ENCODE measurements at regions not wholly inside any gene's neighbourhood (a gene's known extent, or its start where the extent isn't known, plus 50 kb on each side); places are given as distances from the start of the nearest gene placed in this dataset.

DNA sequence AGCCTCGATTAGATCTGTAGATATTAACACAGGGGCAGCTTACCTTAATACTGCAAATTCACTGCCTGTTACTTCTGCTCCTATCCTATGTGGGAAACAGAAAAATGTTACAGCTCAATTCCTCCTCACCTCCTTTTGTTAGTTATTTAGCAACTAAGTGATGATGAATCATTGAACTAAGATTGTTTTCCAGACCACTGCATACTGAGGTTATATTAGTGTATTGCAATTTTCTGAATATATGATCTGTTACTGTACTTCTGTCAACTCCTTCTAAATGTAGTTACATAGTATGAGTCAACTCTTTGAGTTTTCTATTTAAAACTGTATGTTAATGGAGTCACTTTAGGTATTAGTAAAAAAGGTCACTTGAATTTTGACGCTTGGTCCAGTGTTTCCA, 331.5 kb upstream of the SLCO3A1 start:
- ATAC-seq = no peak
- Histone ChIP-seq H3K36me3 (no peaks in the 10 kb centered on the region), H3K4me3 (no peak overlapping the region), H3K27me3 (no peaks in the 10 kb centered on the region), H3K4me1 (peaks cover 0 to 12% (median 0%) of the 10 kb centered on the region in 12 donors), H3K27ac (no peak overlapping the region), H3K9me3 (no peaks in the 10 kb centered on the region)
- no peak for DNase-seq
- TF ChIP-seq POLR2A (IDR thresholded peaks at IDR 0.05) = no peak
- TF ChIP-seq, protein P1, sequence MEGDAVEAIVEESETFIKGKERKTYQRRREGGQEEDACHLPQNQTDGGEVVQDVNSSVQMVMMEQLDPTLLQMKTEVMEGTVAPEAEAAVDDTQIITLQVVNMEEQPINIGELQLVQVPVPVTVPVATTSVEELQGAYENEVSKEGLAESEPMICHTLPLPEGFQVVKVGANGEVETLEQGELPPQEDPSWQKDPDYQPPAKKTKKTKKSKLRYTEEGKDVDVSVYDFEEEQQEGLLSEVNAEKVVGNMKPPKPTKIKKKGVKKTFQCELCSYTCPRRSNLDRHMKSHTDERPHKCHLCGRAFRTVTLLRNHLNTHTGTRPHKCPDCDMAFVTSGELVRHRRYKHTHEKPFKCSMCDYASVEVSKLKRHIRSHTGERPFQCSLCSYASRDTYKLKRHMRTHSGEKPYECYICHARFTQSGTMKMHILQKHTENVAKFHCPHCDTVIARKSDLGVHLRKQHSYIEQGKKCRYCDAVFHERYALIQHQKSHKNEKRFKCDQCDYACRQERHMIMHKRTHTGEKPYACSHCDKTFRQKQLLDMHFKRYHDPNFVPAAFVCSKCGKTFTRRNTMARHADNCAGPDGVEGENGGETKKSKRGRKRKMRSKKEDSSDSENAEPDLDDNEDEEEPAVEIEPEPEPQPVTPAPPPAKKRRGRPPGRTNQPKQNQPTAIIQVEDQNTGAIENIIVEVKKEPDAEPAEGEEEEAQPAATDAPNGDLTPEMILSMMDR (IDR thresholded peaks at IDR 0.05) = no peak
- intact Hi-C loops (cut with DNase I) = loop anchor here in 9 of 10 donors (1.0 to 10.0 kb wide), 7 partner anchors 217 to 563 kb away; partner anchors contain the start of gene SLCO3A1 (in 1 of the 9)
- 63 to 76% (median 70%) methylated on average over 2 of the region's 2 CpGs for WGBS, 4 donors

GRCh38 chr15:91522605-91523332, 330.7 kb upstream of the SLCO3A1 start:
- Histone ChIP-seq H3K4me3 (no peak overlapping the region), H3K27ac (no peak overlapping the region), H3K27me3 (no peaks in the 10 kb centered on the region), H3K4me1 (peaks cover 0 to 12% (median 0%) of the 10 kb centered on the region in 12 donors), H3K36me3 (no peaks in the 10 kb centered on the region), H3K9me3 (no peaks in the 10 kb centered on the region)
- ATAC-seq = peak in 3 of 4 donors; percentile 41 to 64 (median 53)
- DNase-seq = no peak
- intact Hi-C loops (cut with DNase I) = loop anchor here in 8 of 10 donors (1.0 to 10.0 kb wide), 7 partner anchors 218 to 562 kb away; partner anchors contain the start of gene SLCO3A1 (in 1 of the 8)
- no peak for TF ChIP-seq POLR2A (IDR thresholded peaks at IDR 0.05)
- TF ChIP-seq, protein P1 (IDR thresholded peaks at IDR 0.05) = peak in 11 of 12 donors; percentile 7 to 69 (median 34)
- 64 to 71% (median 70%) methylated on average over 2 of the region's 2 CpGs for WGBS, 4 donors

DNA sequence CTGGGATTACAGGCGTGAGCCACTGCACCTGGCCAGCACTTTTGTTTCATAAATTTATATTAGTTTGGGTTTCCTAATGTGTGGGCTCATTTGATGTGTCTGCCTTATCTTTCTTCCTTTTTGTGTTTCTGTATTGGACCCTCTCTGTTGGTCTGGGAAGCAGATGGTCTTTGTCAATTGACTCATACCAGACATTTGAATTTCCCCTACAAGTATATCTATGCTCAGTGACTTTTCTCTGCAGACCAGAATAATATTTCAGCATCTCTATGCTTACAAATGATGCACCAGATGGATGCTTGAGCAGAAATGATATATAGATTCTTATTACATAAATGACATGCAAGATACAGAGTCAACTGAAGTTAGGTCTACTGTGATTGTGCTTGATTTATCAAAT, 329.9 kb upstream of the SLCO3A1 start:
- no peaks in the 10 kb centered on the region for H3K9me3 ChIP-seq
- TF ChIP-seq POLR2A (IDR thresholded peaks at IDR 0.05) = no peak
- TF ChIP-seq, protein P1 (IDR thresholded peaks at IDR 0.05) = no peak
- no peak for DNase-seq
- ATAC-seq = no peak
- no peak overlapping the region for H3K4me3 ChIP-seq
- 79 to 93% (median 85%) methylated on average over 1 of the region's 1 CpG for WGBS, 4 donors
- H3K36me3 ChIP-seq = no peaks in the 10 kb centered on the region
- intact Hi-C loops (cut with DNase I) = loop anchor here in 7 of 10 donors (2.0 to 10.0 kb wide), 6 partner anchors 219 to 561 kb away; partner anchors contain the start of gene SLCO3A1 (in 1 of the 7)
- peaks cover 0 to 12% (median 0%) of the 10 kb centered on the region in 12 donors for H3K4me1 ChIP-seq
- no peak overlapping the region for H3K27ac ChIP-seq
- H3K27me3 ChIP-seq = no peaks in the 10 kb centered on the region

GRCh38 chr15:91524534-91524933, 329.0 kb upstream of the SLCO3A1 start:
- no peaks in the 10 kb centered on the region for H3K36me3 ChIP-seq
- no peaks in the 10 kb centered on the region for H3K9me3 ChIP-seq
- H3K27me3 ChIP-seq = no peaks in the 10 kb centered on the region
- H3K4me3 ChIP-seq = no peak overlapping the region
- no peak for TF ChIP-seq POLR2A (IDR thresholded peaks at IDR 0.05)
- TF ChIP-seq, protein P1 (IDR thresholded peaks at IDR 0.05) = no peak
- DNase-seq = no peak
- no peak overlapping the region for H3K27ac ChIP-seq
- intact Hi-C loops (cut with DNase I) = loop anchor here in 4 of 10 donors (5.0 to 10.0 kb wide), 4 partner anchors 222 to 560 kb away; partner anchors contain the start of gene SLCO3A1 (in 1 of the 4)
- peaks cover 0 to 12% (median 0%) of the 10 kb centered on the region in 12 donors for H3K4me1 ChIP-seq
- 62 to 71% (median 65%) methylated on average over 2 of the region's 2 CpGs for WGBS, 4 donors
- no peak for ATAC-seq

Measured in heart left ventricle (tissue), 16 donors.